Tibial artery (tissue), 4 donors: ENCODE measurements at regions not wholly inside any gene's neighbourhood (a gene's known extent, or its start where the extent isn't known, plus 50 kb on each side); places are given as distances from the start of the nearest gene placed in this dataset.

ENCODE experiments used
- DNase-seq, 2 donors: peaks; one replicate each; pipeline ENCODE4 v3.0.0-alpha.2; 2019
- H3K27ac ChIP-seq, 2 donors: fragments of 200-600 bp; sonication (generic) in 1 of 2; 1 replicate in 1 of 2; 2 replicates in 1 of 2; pipeline ENCODE4 v1.5.1; 2018 to 2019; ENCODE audit warnings: mild to moderate bottlenecking in 1 of 2
- H3K27me3 ChIP-seq, 2 donors: fragments of 200-600 bp; sonication (generic) in 1 of 2; one replicate each; pipeline versions ENCODE4 v1.5.1 to v1.6.0; 2016 to 2019
- H3K36me3 ChIP-seq, 3 donors: fragments of 200-600 bp; sonication (generic) in 2 of 3; one replicate each; pipeline ENCODE4 v1.5.1; 2016 to 2019; ENCODE audit warnings: mild to moderate bottlenecking in 2 of 3
- H3K4me1 ChIP-seq, 4 donors: fragments of 200-600 bp; sonication (generic) in 2 of 4; 1 replicate in 3 of 4; 2 replicates in 1 of 4; pipeline ENCODE4 v1.5.1; 2016 to 2019
- H3K4me3 ChIP-seq, 2 donors: fragments of 200-600 bp; sonication (generic) in 1 of 2; 1 replicate in 1 of 2; 2 replicates in 1 of 2; pipeline ENCODE4 v1.5.1; 2018 to 2019; ENCODE audit warnings: mild to moderate bottlenecking in 2 of 2
- H3K9me3 ChIP-seq, 3 donors: fragments of 200-600 bp; sonication (generic) in 1 of 3; one replicate each; pipeline ENCODE4 v1.5.1; 2016 to 2019
- intact Hi-C: fragments of 100-400 bp; cut with DNase I; formaldehyde crosslinking; loops from one replicate; pipeline ENCODE4 v1.15.0; 2023; ENCODE audit warnings: low total_unique reads
- TF ChIP-seq, protein P1 (sequence below), 2 experiments: fragments of 200-600 bp in 1 of 2; fragments of 450-650 bp in 1 of 2; IDR thresholded peaks; one replicate each; pipeline ENCODE4 v1.5.1; 2017 to 2019; ENCODE audit warnings: antibody characterized with exemption in 2 of 2, mild to moderate bottlenecking in 1 of 2, moderate library complexity in 1 of 2

DNA sequence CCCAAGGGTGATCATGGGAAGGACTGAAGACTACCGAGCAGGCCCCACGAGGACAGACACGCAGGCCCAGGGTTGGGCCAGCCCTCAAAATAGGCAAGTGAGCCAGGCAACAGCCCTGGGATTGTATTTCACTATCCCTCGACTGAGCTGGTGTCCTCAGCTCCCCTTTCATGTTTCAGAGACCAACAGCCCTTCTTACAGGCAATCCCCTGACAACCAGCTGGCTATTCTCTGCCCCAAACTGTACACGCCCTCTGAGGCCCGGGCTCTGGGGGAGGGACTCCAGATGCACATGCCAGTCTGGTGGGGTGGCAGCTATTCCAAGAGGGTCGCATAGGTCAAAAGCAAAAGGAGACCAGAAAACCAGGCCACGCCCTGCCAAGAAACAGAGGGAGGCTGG, 243.0 kb downstream of the TOMM20 start:
- TF ChIP-seq, protein P1, sequence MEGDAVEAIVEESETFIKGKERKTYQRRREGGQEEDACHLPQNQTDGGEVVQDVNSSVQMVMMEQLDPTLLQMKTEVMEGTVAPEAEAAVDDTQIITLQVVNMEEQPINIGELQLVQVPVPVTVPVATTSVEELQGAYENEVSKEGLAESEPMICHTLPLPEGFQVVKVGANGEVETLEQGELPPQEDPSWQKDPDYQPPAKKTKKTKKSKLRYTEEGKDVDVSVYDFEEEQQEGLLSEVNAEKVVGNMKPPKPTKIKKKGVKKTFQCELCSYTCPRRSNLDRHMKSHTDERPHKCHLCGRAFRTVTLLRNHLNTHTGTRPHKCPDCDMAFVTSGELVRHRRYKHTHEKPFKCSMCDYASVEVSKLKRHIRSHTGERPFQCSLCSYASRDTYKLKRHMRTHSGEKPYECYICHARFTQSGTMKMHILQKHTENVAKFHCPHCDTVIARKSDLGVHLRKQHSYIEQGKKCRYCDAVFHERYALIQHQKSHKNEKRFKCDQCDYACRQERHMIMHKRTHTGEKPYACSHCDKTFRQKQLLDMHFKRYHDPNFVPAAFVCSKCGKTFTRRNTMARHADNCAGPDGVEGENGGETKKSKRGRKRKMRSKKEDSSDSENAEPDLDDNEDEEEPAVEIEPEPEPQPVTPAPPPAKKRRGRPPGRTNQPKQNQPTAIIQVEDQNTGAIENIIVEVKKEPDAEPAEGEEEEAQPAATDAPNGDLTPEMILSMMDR (IDR thresholded peaks at IDR 0.05): no peak
- peak overlapping the region; percentile 50 to 52 for H3K27ac ChIP-seq
- intact Hi-C loops: no loop called here
- no peaks in the 10 kb centered on the region for H3K36me3 ChIP-seq
- DNase-seq: no peak
- no peak overlapping the region for H3K4me3 ChIP-seq
- peaks cover 0 to 24% (median 16%) of the 10 kb centered on the region in 4 donors for H3K4me1 ChIP-seq
- H3K9me3 ChIP-seq: no peaks in the 10 kb centered on the region
- H3K27me3 ChIP-seq: no peaks in the 10 kb centered on the region

DNA sequence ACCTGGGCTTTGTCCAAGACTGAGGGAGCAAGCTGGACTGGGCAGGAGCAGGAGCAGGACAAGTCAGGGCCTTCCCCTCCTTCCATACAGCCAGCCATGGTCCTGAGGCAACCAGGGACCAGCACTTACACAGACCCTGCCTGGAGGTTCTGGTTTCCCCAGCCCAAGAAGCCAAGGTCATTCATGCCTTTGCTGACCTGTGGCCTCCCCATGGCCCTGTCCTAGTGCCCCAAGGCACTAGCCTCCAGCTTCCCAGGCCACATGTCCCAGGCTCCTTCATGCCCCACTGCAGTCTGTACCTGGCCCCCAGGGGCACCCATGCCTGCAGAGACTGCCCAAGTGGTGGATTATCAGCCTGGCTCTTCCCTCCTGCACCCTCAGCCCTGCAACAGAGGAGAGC, 243.9 kb downstream of the TOMM20 start:
- Histone ChIP-seq H3K27ac (no peak overlapping the region), H3K4me1 (peaks cover 0 to 24% (median 16%) of the 10 kb centered on the region in 4 donors), H3K9me3 (no peaks in the 10 kb centered on the region), H3K27me3 (no peaks in the 10 kb centered on the region), H3K36me3 (no peaks in the 10 kb centered on the region), H3K4me3 (no peak overlapping the region)
- intact Hi-C loops: no loop called here
- TF ChIP-seq, protein P1 (IDR thresholded peaks at IDR 0.05): no peak
- peak in 1 of 2 donors; percentile 52 for DNase-seq

DNA sequence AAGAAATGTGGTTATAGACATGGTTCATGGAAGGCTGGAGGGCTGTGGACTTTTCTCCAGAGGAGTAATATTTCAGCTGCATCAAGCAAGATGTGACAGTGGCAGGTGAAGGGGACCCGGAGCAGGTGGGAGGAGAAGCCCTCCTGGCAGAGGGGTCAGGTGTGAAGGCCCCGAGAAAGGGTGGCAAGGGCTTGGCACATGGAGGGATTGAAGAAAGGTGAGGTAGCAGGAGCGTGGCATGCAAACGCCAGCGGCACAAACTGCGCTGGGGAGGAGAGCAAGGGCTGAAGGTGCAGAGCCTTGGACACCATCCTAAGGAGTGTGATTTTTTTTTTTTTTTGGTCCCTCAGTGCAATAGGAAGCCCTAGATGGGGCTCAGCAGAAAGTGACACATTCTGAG, 244.6 kb downstream of the TOMM20 start:
- no peak overlapping the region for H3K27ac ChIP-seq
- intact Hi-C loops: no loop called here

DNA sequence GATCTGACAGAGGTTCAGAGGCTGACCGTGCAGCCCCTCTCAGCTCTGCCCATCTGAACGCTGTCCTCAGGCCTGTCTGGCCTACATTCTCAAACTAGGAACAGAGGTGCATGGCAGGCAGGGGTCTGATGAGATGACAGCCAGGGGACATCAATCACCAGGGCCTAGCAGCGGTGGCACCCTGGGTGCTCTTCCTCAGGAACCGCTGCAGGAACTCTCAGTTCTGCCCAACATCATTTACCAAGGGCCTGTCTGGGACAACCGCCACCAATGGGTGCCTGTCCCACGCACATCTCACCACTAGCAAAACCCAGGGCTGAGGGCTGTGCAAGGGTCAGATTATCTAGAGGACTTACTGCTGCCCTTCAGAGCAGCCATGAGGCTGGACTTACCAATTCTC, 245.7 kb downstream of the TOMM20 start:
- peaks cover 0 to 24% (median 16%) of the 10 kb centered on the region in 4 donors for H3K4me1 ChIP-seq
- peak in 1 of 2 donors; percentile 47 for DNase-seq
- H3K27me3 ChIP-seq: no peaks in the 10 kb centered on the region
- TF ChIP-seq, protein P1 (IDR thresholded peaks at IDR 0.05): no peak
- H3K27ac ChIP-seq: no peak overlapping the region
- intact Hi-C loops: no loop called here
- no peaks in the 10 kb centered on the region for H3K36me3 ChIP-seq
- no peak overlapping the region for H3K4me3 ChIP-seq
- no peaks in the 10 kb centered on the region for H3K9me3 ChIP-seq

More for the DNA sequence above, 244.6 kb downstream of the TOMM20 start:
- no peaks in the 10 kb centered on the region for H3K9me3 ChIP-seq
- DNase-seq: peak in 1 of 2 donors; percentile 34
- TF ChIP-seq, protein P1 (IDR thresholded peaks at IDR 0.05): no peak
- peaks cover 0 to 24% (median 16%) of the 10 kb centered on the region in 4 donors for H3K4me1 ChIP-seq
- H3K36me3 ChIP-seq: no peaks in the 10 kb centered on the region
- H3K27me3 ChIP-seq: no peaks in the 10 kb centered on the region
- no peak overlapping the region for H3K4me3 ChIP-seq

DNA sequence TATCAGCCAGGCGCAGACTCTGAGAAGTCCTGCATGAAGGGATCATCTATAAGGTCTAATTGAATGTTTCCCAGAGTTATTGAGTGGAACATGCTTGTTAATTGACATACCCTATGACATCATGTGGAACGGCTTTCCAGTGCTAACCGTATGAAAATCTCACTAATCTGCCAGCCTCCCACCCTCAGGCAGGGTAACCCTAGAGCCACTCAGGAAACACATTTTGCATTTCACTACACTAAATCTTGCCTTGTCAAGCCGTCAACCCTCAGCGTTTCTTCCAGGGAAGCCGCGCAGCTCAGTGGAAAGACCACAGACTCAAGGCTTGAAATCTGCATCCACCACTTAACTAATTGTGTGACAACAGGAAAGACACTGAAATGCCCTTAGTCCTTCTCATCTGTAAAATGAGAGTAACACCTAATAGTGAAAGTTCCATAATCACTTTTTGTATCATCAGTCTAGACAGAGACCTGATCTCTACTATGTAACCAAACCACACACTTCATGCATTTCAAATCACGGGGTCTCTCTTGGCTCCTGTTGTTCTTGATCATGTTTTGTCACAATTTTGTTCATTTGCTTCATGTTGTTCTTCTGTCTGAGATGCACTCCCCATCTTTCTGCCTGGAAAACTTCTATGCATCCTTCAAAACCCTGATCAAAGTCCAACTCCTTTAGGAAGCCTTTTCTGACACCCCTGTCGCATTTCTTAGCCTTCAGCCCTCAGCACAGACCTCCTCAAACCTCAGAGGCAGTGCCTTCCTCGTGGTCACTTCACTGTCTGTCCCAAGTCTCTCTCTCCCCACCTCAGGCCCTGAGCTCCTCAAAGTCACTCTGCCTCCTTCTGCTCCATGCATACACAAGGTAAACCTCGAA, 246.5 kb downstream of the TOMM20 start:
- H3K27me3 ChIP-seq: no peaks in the 10 kb centered on the region
- DNase-seq: no peak
- no peaks in the 10 kb centered on the region for H3K9me3 ChIP-seq
- no peak overlapping the region for H3K27ac ChIP-seq
- H3K4me3 ChIP-seq: no peak overlapping the region
- intact Hi-C loops: no loop called here
- H3K4me1 ChIP-seq: peaks cover 0 to 19% (median 15%) of the 10 kb centered on the region in 4 donors
- no peaks in the 10 kb centered on the region for H3K36me3 ChIP-seq
- TF ChIP-seq, protein P1 (IDR thresholded peaks at IDR 0.05): no peak
